ENCODE measurements at regions not wholly inside any gene's neighbourhood (a gene's known extent, or its start where the extent isn't known, plus 50 kb on each side); places are given as distances from the start of the nearest gene placed in this dataset.
"Not testable (repeated sequence)": the region's sequence is repeated elsewhere in the genome, so short reads cannot be mapped to it uniquely, and the experiment has no call there.

- TF ChIP-seq MAX (IDR thresholded peaks at IDR 0.05; ENCODE audit: low read depth, low read length) (no peak), CTCF (IDR thresholded peaks at IDR 0.05; ENCODE audit: low read depth, low read length) (no peak), MYC (IDR thresholded peaks at IDR 0.05; ENCODE audit: low read depth, low read length) (no peak), POLR2A (IDR thresholded peaks at IDR 0.05; ENCODE audit: extremely low read depth, insufficient read length) (no peak)
- H3K4me3 ChIP-seq (ENCODE audit: low read depth, low read length): no peak overlapping the region
- no peak for DNase-seq (ENCODE audit: low read depth)
These were observed 128.4 kb downstream of the NAA11 start for GRCh38 chr4:79197275-79198009.

- H3K4me3 ChIP-seq (ENCODE audit: low read depth, low read length); DNase-seq (ENCODE audit: low read depth): not testable (repeated sequence)
These were observed 134.6 kb downstream of the NAA11 start for GRCh38 chr4:79191292-79191691.

GRCh38 chr4:79185526-79186045 lies 140.3 kb downstream of the NAA11 start:
- no peak overlapping the region for H3K4me3 ChIP-seq (ENCODE audit: low read depth, low read length)
- no peak for TF ChIP-seq POLR2A (IDR thresholded peaks at IDR 0.05; ENCODE audit: extremely low read depth, insufficient read length)
- TF ChIP-seq MAX (IDR thresholded peaks at IDR 0.05; ENCODE audit: low read depth, low read length): no peak
- no peak for TF ChIP-seq MYC (IDR thresholded peaks at IDR 0.05; ENCODE audit: low read depth, low read length)
- TF ChIP-seq CTCF (IDR thresholded peaks at IDR 0.05; ENCODE audit: low read depth, low read length): no peak
- DNase-seq (ENCODE audit: low read depth): no peak

- no peak for DNase-seq (ENCODE audit: low read depth)
- TF ChIP-seq MAX (IDR thresholded peaks at IDR 0.05; ENCODE audit: low read depth, low read length) (no peak), CTCF (IDR thresholded peaks at IDR 0.05; ENCODE audit: low read depth, low read length) (no peak), POLR2A (IDR thresholded peaks at IDR 0.05; ENCODE audit: extremely low read depth, insufficient read length) (no peak), MYC (IDR thresholded peaks at IDR 0.05; ENCODE audit: low read depth, low read length) (no peak)
- no peak overlapping the region for H3K4me3 ChIP-seq (ENCODE audit: low read depth, low read length)
These were observed 141.4 kb downstream of the NAA11 start for GRCh38 chr4:79184476-79184875.

- H3K4me3 ChIP-seq (ENCODE audit: low read depth, low read length): no peak overlapping the region
- DNase-seq (ENCODE audit: low read depth): no peak
- TF ChIP-seq CTCF (IDR thresholded peaks at IDR 0.05; ENCODE audit: low read depth, low read length) (no peak), POLR2A (IDR thresholded peaks at IDR 0.05; ENCODE audit: extremely low read depth, insufficient read length) (no peak), MAX (IDR thresholded peaks at IDR 0.05; ENCODE audit: low read depth, low read length) (no peak), MYC (IDR thresholded peaks at IDR 0.05; ENCODE audit: low read depth, low read length) (no peak)
These were observed 143.7 kb downstream of the NAA11 start for GRCh38 chr4:79182209-79182608.

- H3K4me3 ChIP-seq (ENCODE audit: low read depth, low read length): no peak overlapping the region
- DNase-seq (ENCODE audit: low read depth): no peak
- TF ChIP-seq POLR2A (IDR thresholded peaks at IDR 0.05; ENCODE audit: extremely low read depth, insufficient read length) (no peak), MYC (IDR thresholded peaks at IDR 0.05; ENCODE audit: low read depth, low read length) (no peak), CTCF (IDR thresholded peaks at IDR 0.05; ENCODE audit: low read depth, low read length) (no peak), MAX (IDR thresholded peaks at IDR 0.05; ENCODE audit: low read depth, low read length) (no peak)
These were observed 144.7 kb downstream of the NAA11 start for GRCh38 chr4:79181190-79181589.

Data from NB4 (cell line).